ENCODE measurements at regions not wholly inside any gene's neighbourhood (a gene's known extent, or its start where the extent isn't known, plus 50 kb on each side); places are given as distances from the start of the nearest gene placed in this dataset.

DNA sequence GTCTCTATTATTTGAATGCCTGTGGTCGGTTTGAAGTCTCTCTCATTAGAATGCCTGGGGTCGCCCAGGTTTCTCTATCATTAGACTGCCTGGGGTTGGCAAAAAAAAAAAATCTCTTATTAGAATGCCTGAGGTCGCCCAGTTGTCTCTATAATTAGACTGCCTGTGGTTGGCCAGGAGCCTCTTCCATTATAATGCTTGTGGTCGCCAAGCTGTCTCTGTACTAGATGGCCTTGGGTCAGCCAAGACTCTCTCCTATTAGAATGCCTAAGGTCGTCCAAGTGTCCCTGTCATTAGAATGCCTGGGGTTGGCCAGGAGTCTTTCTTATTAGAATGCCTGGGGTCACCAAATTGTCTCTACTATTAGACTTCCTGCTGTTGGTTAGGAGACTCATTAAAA lies 2228.4 kb downstream of the TP53TG3F start:
- peaks cover 0 to 4% of the 10 kb centered on the region in 2 donors for H3K9me3 ChIP-seq
- 39 to 42% (median 39%) methylated on average over 5 of the region's 5 CpGs for WGBS, 3 donors

DNA sequence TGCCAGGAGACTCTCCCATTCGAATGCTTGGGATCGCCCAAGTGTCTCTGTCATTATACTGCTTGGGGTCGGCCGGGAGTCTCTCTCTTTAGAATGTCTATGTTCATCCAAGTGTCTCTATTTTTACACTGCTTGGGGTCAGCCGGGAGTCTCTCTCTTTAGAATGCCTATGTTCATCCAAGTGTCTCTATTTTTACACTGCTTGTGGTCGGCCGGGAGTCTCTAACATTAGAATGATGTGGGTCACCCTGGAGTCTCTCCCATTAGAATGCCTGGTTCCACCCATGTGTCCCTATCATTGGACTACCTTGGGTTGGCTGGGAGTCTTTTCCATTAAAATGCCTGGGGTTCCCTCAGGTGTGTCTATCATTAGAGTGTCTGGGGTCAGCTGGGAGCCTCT lies 2230.4 kb downstream of the TP53TG3F start:
- 81 to 88% (median 85%) methylated on average over 7 of the region's 7 CpGs for WGBS, 3 donors
- Histone ChIP-seq H3K4me3 (no peak overlapping the region), H3K36me3 (no peaks in the 10 kb centered on the region), H3K9me3 (no peaks in the 10 kb centered on the region), H3K27ac (no peak overlapping the region), H3K4me1 (ENCODE audit: insufficient read depth) (no peaks in the 10 kb centered on the region), H3K27me3 (no peaks in the 10 kb centered on the region)
- intact Hi-C loops (cut with DNase I), result no loop called here
- DNase-seq, result no peak
- TF ChIP-seq, protein P1, sequence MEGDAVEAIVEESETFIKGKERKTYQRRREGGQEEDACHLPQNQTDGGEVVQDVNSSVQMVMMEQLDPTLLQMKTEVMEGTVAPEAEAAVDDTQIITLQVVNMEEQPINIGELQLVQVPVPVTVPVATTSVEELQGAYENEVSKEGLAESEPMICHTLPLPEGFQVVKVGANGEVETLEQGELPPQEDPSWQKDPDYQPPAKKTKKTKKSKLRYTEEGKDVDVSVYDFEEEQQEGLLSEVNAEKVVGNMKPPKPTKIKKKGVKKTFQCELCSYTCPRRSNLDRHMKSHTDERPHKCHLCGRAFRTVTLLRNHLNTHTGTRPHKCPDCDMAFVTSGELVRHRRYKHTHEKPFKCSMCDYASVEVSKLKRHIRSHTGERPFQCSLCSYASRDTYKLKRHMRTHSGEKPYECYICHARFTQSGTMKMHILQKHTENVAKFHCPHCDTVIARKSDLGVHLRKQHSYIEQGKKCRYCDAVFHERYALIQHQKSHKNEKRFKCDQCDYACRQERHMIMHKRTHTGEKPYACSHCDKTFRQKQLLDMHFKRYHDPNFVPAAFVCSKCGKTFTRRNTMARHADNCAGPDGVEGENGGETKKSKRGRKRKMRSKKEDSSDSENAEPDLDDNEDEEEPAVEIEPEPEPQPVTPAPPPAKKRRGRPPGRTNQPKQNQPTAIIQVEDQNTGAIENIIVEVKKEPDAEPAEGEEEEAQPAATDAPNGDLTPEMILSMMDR (IDR thresholded peaks at IDR 0.05), result no peak
- no peak for TF ChIP-seq POLR2A (IDR thresholded peaks at IDR 0.05)
- TF ChIP-seq EP300 (IDR thresholded peaks at IDR 0.05), result no peak

More for the DNA sequence above, 2228.4 kb downstream of the TP53TG3F start:
- no peaks in the 10 kb centered on the region for H3K36me3 ChIP-seq
- H3K27ac ChIP-seq, result no peak overlapping the region
- no peak overlapping the region for H3K4me3 ChIP-seq
- H3K4me1 ChIP-seq (ENCODE audit: insufficient read depth), result no peaks in the 10 kb centered on the region
- intact Hi-C loops (cut with DNase I), result no loop called here
- TF ChIP-seq EP300 (IDR thresholded peaks at IDR 0.05) (no peak), POLR2A (IDR thresholded peaks at IDR 0.05) (no peak)
- TF ChIP-seq, protein P1 (IDR thresholded peaks at IDR 0.05), result no peak
- H3K27me3 ChIP-seq, result no peaks in the 10 kb centered on the region
- DNase-seq, result no peak

DNA sequence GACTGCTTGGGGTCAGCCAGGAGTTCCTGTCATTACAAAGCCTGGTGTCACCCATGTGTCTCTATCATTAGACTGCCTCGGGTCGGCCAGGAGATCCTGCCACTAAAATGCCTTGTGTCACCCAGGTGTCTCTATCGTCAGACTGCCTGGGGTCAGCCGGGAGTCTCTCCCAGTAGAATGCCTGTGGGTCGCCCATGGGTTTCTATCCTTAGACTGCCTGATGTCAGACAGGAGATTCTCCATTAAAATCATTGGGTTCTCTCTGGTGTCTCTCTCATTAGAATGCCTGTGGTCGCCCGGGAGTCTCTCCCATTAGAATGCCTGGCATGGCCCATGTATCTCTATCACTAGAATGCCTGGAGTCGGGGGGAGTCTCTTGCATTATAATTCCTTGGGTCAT lies 2231.0 kb downstream of the TP53TG3F start:
- H3K4me3 ChIP-seq, result no peak overlapping the region
- H3K4me1 ChIP-seq (ENCODE audit: insufficient read depth), result no peaks in the 10 kb centered on the region
- no peak overlapping the region for H3K27ac ChIP-seq
- H3K27me3 ChIP-seq, result no peaks in the 10 kb centered on the region
- intact Hi-C loops (cut with DNase I), result no loop called here
- no peaks in the 10 kb centered on the region for H3K36me3 ChIP-seq
- H3K9me3 ChIP-seq, result no peaks in the 10 kb centered on the region
- TF ChIP-seq EP300 (IDR thresholded peaks at IDR 0.05) (no peak), POLR2A (IDR thresholded peaks at IDR 0.05) (no peak)
- TF ChIP-seq, protein P1 (IDR thresholded peaks at IDR 0.05), result no peak
- WGBS, 3 donors, result 64 to 81% (median 75%) methylated on average over 8 of the region's 8 CpGs
- no peak for DNase-seq

DNA sequence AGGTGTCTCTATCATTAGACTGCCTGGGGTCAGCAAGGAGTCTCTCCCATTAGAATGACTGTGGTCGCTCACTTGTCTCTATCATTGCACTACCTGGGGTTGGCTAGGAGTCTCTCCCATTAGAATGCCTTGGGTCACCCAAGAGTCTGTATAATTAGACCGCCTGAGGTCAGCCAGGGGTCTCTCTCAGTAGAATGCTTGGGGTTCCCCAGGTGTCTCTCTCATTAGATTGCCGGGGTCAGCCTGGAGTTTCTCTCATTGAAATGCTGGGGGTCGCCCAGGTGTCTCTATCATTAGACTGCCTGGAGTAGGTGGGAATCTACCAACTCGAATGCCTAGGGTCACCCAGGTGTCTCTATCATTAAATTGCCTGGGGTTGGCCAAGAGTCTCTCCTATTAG lies 2231.6 kb downstream of the TP53TG3F start:
- H3K4me3 ChIP-seq, result no peak overlapping the region
- 50 to 61% (median 52%) methylated on average over 5 of the region's 5 CpGs for WGBS, 3 donors
- no peak overlapping the region for H3K27ac ChIP-seq
- no peaks in the 10 kb centered on the region for H3K4me1 ChIP-seq (ENCODE audit: insufficient read depth)
- TF ChIP-seq EP300 (IDR thresholded peaks at IDR 0.05) (no peak), POLR2A (IDR thresholded peaks at IDR 0.05) (no peak)
- TF ChIP-seq, protein P1 (IDR thresholded peaks at IDR 0.05), result no peak
- H3K9me3 ChIP-seq, result no peaks in the 10 kb centered on the region
- H3K27me3 ChIP-seq, result no peaks in the 10 kb centered on the region
- intact Hi-C loops (cut with DNase I), result no loop called here
- DNase-seq, result no peak
- no peaks in the 10 kb centered on the region for H3K36me3 ChIP-seq

DNA sequence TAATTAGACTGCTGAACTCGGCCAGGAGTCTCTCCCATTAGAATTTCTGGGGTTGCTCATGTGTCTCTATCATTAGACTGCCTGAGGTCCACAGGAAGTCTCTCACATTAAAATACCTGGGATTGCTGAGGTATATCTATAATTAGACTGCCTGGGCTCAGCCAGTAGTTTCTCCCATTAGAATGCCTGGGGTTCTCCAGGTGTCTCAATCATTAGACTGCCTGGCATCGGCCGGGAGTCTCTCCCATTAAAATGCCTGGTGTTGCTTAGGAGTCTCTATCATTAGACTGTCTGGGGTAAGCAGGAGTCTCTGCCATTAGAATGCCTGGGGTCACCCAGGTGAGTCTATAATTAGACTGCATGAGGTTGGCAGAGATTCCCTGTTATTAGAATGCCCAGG lies 2233.4 kb downstream of the TP53TG3F start:
- no peak overlapping the region for H3K27ac ChIP-seq
- no peaks in the 10 kb centered on the region for H3K4me1 ChIP-seq (ENCODE audit: insufficient read depth)
- TF ChIP-seq POLR2A (IDR thresholded peaks at IDR 0.05) (no peak), EP300 (IDR thresholded peaks at IDR 0.05) (no peak)
- TF ChIP-seq, protein P1 (IDR thresholded peaks at IDR 0.05), result no peak
- no peaks in the 10 kb centered on the region for H3K36me3 ChIP-seq
- H3K4me3 ChIP-seq, result no peak overlapping the region
- H3K27me3 ChIP-seq, result no peaks in the 10 kb centered on the region
- WGBS, 3 donors, result 70 to 80% (median 70%) methylated on average over 3 of the region's 3 CpGs
- DNase-seq, result no peak
- intact Hi-C loops (cut with DNase I), result no loop called here
- no peaks in the 10 kb centered on the region for H3K9me3 ChIP-seq
